ENCODE measurements at regions not wholly inside any gene's neighbourhood (a gene's known extent, or its start where the extent isn't known, plus 50 kb on each side); places are given as distances from the start of the nearest gene placed in this dataset.

DNA sequence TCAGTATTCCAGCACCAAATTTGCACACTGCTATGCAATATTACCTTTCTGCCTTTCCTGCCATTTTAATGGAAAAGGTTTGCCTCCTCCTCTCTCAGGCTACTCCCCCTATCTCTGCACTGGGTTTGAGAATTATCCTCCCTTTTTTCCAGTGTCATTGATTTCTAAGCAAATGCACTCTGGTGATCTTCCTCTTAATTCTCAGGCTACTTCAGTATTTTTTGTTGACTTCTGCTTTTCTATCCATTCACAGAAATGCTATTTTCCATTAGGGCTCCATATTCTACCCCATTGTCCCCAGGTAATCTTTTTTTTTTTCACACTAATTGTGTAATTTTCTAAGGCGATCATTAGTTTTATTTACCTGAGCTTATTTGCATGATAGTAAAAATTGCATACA is 144.0 kb downstream of the GJA1 start:
- TF ChIP-seq, protein P1, sequence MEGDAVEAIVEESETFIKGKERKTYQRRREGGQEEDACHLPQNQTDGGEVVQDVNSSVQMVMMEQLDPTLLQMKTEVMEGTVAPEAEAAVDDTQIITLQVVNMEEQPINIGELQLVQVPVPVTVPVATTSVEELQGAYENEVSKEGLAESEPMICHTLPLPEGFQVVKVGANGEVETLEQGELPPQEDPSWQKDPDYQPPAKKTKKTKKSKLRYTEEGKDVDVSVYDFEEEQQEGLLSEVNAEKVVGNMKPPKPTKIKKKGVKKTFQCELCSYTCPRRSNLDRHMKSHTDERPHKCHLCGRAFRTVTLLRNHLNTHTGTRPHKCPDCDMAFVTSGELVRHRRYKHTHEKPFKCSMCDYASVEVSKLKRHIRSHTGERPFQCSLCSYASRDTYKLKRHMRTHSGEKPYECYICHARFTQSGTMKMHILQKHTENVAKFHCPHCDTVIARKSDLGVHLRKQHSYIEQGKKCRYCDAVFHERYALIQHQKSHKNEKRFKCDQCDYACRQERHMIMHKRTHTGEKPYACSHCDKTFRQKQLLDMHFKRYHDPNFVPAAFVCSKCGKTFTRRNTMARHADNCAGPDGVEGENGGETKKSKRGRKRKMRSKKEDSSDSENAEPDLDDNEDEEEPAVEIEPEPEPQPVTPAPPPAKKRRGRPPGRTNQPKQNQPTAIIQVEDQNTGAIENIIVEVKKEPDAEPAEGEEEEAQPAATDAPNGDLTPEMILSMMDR (IDR thresholded peaks at IDR 0.05; ENCODE audit: low read length): no peak
- no peak for TF ChIP-seq EZH2 (IDR thresholded peaks at IDR 0.05; ENCODE audit: borderline replicate concordance, low read length)

Data from OCI-LY1 (cell line).